ENCODE measurements at regions not wholly inside any gene's neighbourhood (a gene's known extent, or its start where the extent isn't known, plus 50 kb on each side); places are given as distances from the start of the nearest gene placed in this dataset.

- no peaks in the 10 kb centered on the region for H3F3A ChIP-seq (ENCODE audit: insufficient read depth, low read length)
- no peak overlapping the region for H3K4me2 ChIP-seq (ENCODE audit: low read depth, low read length)
- no peak overlapping the region for H3K4me3 ChIP-seq (ENCODE audit: low read length)
- H2AFZ ChIP-seq (ENCODE audit: low read length), result no peak overlapping the region
- no peaks in the 10 kb centered on the region for H3K27me3 ChIP-seq (replicated peaks; ENCODE audit: insufficient read depth, low read length)
- no peak for TF ChIP-seq EZH2 (optimal IDR thresholded peaks at IDR 0.05; ENCODE audit: low read depth, low read length)
- no peak for TF ChIP-seq EZH2phosphoT487 (IDR thresholded peaks at IDR 0.05; ENCODE audit: low read length)
- no peak for TF ChIP-seq CTCF (IDR thresholded peaks at IDR 0.05; ENCODE audit: low read length)
- DNase-seq, result no peak
- no peak overlapping the region for H3K27ac ChIP-seq (ENCODE audit: low read length)
- H4K20me1 ChIP-seq (ENCODE audit: insufficient read depth, low read length), result no peaks in the 10 kb centered on the region
- H3K36me3 ChIP-seq (replicated peaks; ENCODE audit: insufficient read depth, low read length), result no peaks in the 10 kb centered on the region
- H3K4me1 ChIP-seq (ENCODE audit: low read length), result no peaks in the 10 kb centered on the region
- no peaks in the 10 kb centered on the region for H3K9me2 ChIP-seq (replicated peaks; ENCODE audit: insufficient read depth, low read length)
- H3K79me2 ChIP-seq (ENCODE audit: low read length), result no peaks in the 10 kb centered on the region
- no peak overlapping the region for H3K9ac ChIP-seq (ENCODE audit: low read length)
- no peaks in the 10 kb centered on the region for H3K9me3 ChIP-seq (replicated peaks; ENCODE audit: insufficient read depth, low read length)
These were observed 188.8 kb downstream of the CD83 start for GRCh38 chr6:14306151-14306906.

GRCh38 chr6:14309516-14309915, 191.9 kb downstream of the CD83 start:
- no peak overlapping the region for H3K9ac ChIP-seq (ENCODE audit: low read length)
- H2AFZ ChIP-seq (ENCODE audit: low read length), result no peak overlapping the region
- H3K4me3 ChIP-seq (ENCODE audit: low read length), result no peak overlapping the region
- H3F3A ChIP-seq (ENCODE audit: insufficient read depth, low read length), result no peaks in the 10 kb centered on the region
- H3K4me2 ChIP-seq (ENCODE audit: low read depth, low read length), result no peak overlapping the region
- TF ChIP-seq EZH2phosphoT487 (IDR thresholded peaks at IDR 0.05; ENCODE audit: low read length), result no peak
- no peak for TF ChIP-seq CTCF (IDR thresholded peaks at IDR 0.05; ENCODE audit: low read length)
- no peak for TF ChIP-seq EZH2 (optimal IDR thresholded peaks at IDR 0.05; ENCODE audit: low read depth, low read length)
- no peaks in the 10 kb centered on the region for H3K79me2 ChIP-seq (ENCODE audit: low read length)
- no peak overlapping the region for H3K27ac ChIP-seq (ENCODE audit: low read length)
- H3K9me3 ChIP-seq (replicated peaks; ENCODE audit: insufficient read depth, low read length), result no peaks in the 10 kb centered on the region
- H3K4me1 ChIP-seq (ENCODE audit: low read length), result no peaks in the 10 kb centered on the region
- no peaks in the 10 kb centered on the region for H3K9me2 ChIP-seq (replicated peaks; ENCODE audit: insufficient read depth, low read length)
- H3K36me3 ChIP-seq (replicated peaks; ENCODE audit: insufficient read depth, low read length), result no peaks in the 10 kb centered on the region
- no peak for DNase-seq
- no peaks in the 10 kb centered on the region for H4K20me1 ChIP-seq (ENCODE audit: insufficient read depth, low read length)
- no peaks in the 10 kb centered on the region for H3K27me3 ChIP-seq (replicated peaks; ENCODE audit: insufficient read depth, low read length)

GRCh38 chr6:14309951-14310445, 192.4 kb downstream of the CD83 start:
- Histone ChIP-seq H3K4me3 (ENCODE audit: low read length) (no peak overlapping the region), H2AFZ (ENCODE audit: low read length) (no peak overlapping the region), H3F3A (ENCODE audit: insufficient read depth, low read length) (no peaks in the 10 kb centered on the region), H3K4me1 (ENCODE audit: low read length) (no peaks in the 10 kb centered on the region), H4K20me1 (ENCODE audit: insufficient read depth, low read length) (no peaks in the 10 kb centered on the region), H3K9ac (ENCODE audit: low read length) (no peak overlapping the region), H3K4me2 (ENCODE audit: low read depth, low read length) (no peak overlapping the region), H3K36me3 (replicated peaks; ENCODE audit: insufficient read depth, low read length) (no peaks in the 10 kb centered on the region), H3K27me3 (replicated peaks; ENCODE audit: insufficient read depth, low read length) (no peaks in the 10 kb centered on the region), H3K27ac (ENCODE audit: low read length) (no peak overlapping the region), H3K9me2 (replicated peaks; ENCODE audit: insufficient read depth, low read length) (no peaks in the 10 kb centered on the region), H3K79me2 (ENCODE audit: low read length) (no peaks in the 10 kb centered on the region), H3K9me3 (replicated peaks; ENCODE audit: insufficient read depth, low read length) (no peaks in the 10 kb centered on the region)
- DNase-seq, result no peak
- no peak for TF ChIP-seq CTCF (IDR thresholded peaks at IDR 0.05; ENCODE audit: low read length)
- TF ChIP-seq EZH2 (optimal IDR thresholded peaks at IDR 0.05; ENCODE audit: low read depth, low read length), result no peak
- no peak for TF ChIP-seq EZH2phosphoT487 (IDR thresholded peaks at IDR 0.05; ENCODE audit: low read length)

Data from MM.1S (cell line).